HG02642 (cell line): ENCODE measurements at regions not wholly inside any gene's neighbourhood (a gene's known extent, or its start where the extent isn't known, plus 50 kb on each side); places are given as distances from the start of the nearest gene placed in this dataset.

Source experiments
- ATAC-seq: cut with Tn5 transposase; IDR thresholded peaks from one replicate; pipeline ENCODE4 v1.9.1; 2021; ENCODE audit warnings: mild to moderate bottlenecking; ENCODE audit not compliant: unreplicated experiment, poor library complexity

GRCh38 chr13:103859952-103860351, 793.7 kb upstream of the SLC10A2 start:
- ATAC-seq, result no peak

- no peak for ATAC-seq
Observed at GRCh38 chr13:103852036-103852435, 785.8 kb upstream of the SLC10A2 start.

- ATAC-seq, result no peak
Observed at GRCh38 chr13:103844471-103844870, 778.3 kb upstream of the SLC10A2 start.

GRCh38 chr13:103839460-103839859, 773.2 kb upstream of the SLC10A2 start:
- no peak for ATAC-seq

- ATAC-seq, result no peak
Observed at GRCh38 chr13:103835052-103835451, 768.8 kb upstream of the SLC10A2 start.

- no peak for ATAC-seq
Observed at GRCh38 chr13:103833294-103833852, 767.2 kb upstream of the SLC10A2 start.

- ATAC-seq, result no peak
Observed at GRCh38 chr13:103815619-103816018, 749.4 kb upstream of the SLC10A2 start.

- ATAC-seq, result no peak
Observed at GRCh38 chr13:103812971-103813370, 746.8 kb upstream of the SLC10A2 start.

GRCh38 chr13:103812558-103812957, 746.3 kb upstream of the SLC10A2 start:
- no peak for ATAC-seq

GRCh38 chr13:103810026-103810425, 743.8 kb upstream of the SLC10A2 start:
- no peak for ATAC-seq

- ATAC-seq, result no peak
Observed at GRCh38 chr13:103805771-103806170, 739.6 kb upstream of the SLC10A2 start.

- ATAC-seq, result no peak
Observed at GRCh38 chr13:103803349-103803748, 737.1 kb upstream of the SLC10A2 start.

- no peak for ATAC-seq
Observed at GRCh38 chr13:103799028-103799427, 732.8 kb upstream of the SLC10A2 start.

- no peak for ATAC-seq
Observed at GRCh38 chr13:103795892-103796478, 729.8 kb upstream of the SLC10A2 start.

- ATAC-seq, result no peak
Observed at GRCh38 chr13:103794526-103794925, 728.3 kb upstream of the SLC10A2 start.

GRCh38 chr13:103788061-103788652, 721.9 kb upstream of the SLC10A2 start:
- no peak for ATAC-seq

- no peak for ATAC-seq
Observed at GRCh38 chr13:103772576-103772975, 706.4 kb upstream of the SLC10A2 start.

GRCh38 chr13:103762523-103762922, 696.3 kb upstream of the SLC10A2 start:
- no peak for ATAC-seq

GRCh38 chr13:103759361-103759760, 693.1 kb upstream of the SLC10A2 start:
- no peak for ATAC-seq

GRCh38 chr13:103758222-103758621, 692.0 kb upstream of the SLC10A2 start:
- no peak for ATAC-seq

GRCh38 chr13:103757361-103757760, 691.1 kb upstream of the SLC10A2 start:
- no peak for ATAC-seq

- no peak for ATAC-seq
Observed at GRCh38 chr13:103754783-103755182, 688.6 kb upstream of the SLC10A2 start.
